HG02884 (cell line): ENCODE measurements at regions not wholly inside any gene's neighbourhood (a gene's known extent, or its start where the extent isn't known, plus 50 kb on each side); places are given as distances from the start of the nearest gene placed in this dataset.

Experiments
- ATAC-seq: cut with Tn5 transposase; IDR thresholded peaks from one replicate; pipeline ENCODE4 v1.9.1; 2021; ENCODE audit warnings: mild to moderate bottlenecking, moderate library complexity; ENCODE audit not compliant: unreplicated experiment

- no peak for ATAC-seq
Observed at GRCh38 chr2:74063486-74063885, 78.8 kb downstream of the TET3 start.

- no peak for ATAC-seq
Observed at GRCh38 chr2:74065456-74065855, 80.7 kb downstream of the TET3 start.

GRCh38 chr2:74066491-74067203, 81.1 kb downstream of the BOLA3 start:
- ATAC-seq = no peak

- ATAC-seq = no peak
Observed at GRCh38 chr2:74067221-74067747, 80.4 kb downstream of the BOLA3 start.

- ATAC-seq = no peak
Observed at GRCh38 chr2:74070991-74071390, 76.7 kb downstream of the BOLA3 start.

- no peak for ATAC-seq
Observed at GRCh38 chr2:74071426-74071825, 76.3 kb downstream of the BOLA3 start.

GRCh38 chr2:74072565-74072964, 75.1 kb downstream of the BOLA3 start:
- ATAC-seq = no peak

GRCh38 chr2:74074487-74074886, 73.2 kb downstream of the BOLA3 start:
- ATAC-seq = no peak

- ATAC-seq = no peak
Observed at GRCh38 chr2:74076074-74076470, 71.6 kb downstream of the BOLA3 start.

GRCh38 chr2:74077636-74078035, 70.1 kb downstream of the BOLA3 start:
- ATAC-seq = no peak

- ATAC-seq = no peak
Observed at GRCh38 chr2:74078466-74078865, 69.2 kb downstream of the BOLA3 start.

GRCh38 chr2:74079522-74080341, 68.0 kb downstream of the BOLA3 start:
- peak; percentile 78 for ATAC-seq

GRCh38 chr2:74080346-74080745, 67.4 kb downstream of the BOLA3 start:
- ATAC-seq = peak; percentile 15

- no peak for ATAC-seq
Observed at GRCh38 chr2:74081030-74081762, 66.5 kb downstream of the BOLA3 start.

GRCh38 chr2:74081763-74082110, 66.0 kb downstream of the BOLA3 start:
- ATAC-seq = no peak

GRCh38 chr2:74083750-74084149, 64.0 kb downstream of the BOLA3 start:
- ATAC-seq = no peak
